NCI-H146 treated with DMSO at 0.1 percent for 48 hours (cell line): ENCODE measurements at regions not wholly inside any gene's neighbourhood (a gene's known extent, or its start where the extent isn't known, plus 50 kb on each side); places are given as distances from the start of the nearest gene placed in this dataset.

ENCODE experiments used
- DNase-seq: peaks from one replicate; lab custom pipeline; 2025; ENCODE audit not compliant: unreplicated experiment; lab: John Stamatoyannopoulos, UW

DNA sequence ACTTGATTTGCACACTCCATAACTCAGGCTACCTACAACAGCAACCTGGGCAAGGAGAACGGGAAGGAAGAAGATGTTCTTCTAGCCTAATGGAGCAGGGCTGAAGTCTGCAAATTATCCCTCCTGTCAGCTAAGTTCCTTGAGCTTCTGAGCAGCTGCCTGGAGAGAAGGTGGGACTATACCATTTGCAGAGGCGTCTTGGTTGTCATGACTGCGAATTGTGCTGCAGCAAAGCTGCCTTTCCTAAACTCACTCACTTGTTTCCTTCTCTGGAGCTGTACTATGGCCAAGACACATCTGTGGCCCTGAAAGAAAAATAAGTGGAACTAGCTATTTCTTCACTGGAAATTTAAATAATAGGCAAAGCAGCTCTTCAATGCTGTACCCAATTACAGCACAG, 682.4 kb upstream of the GRIA3 start:
- DNase-seq = no peak

DNA sequence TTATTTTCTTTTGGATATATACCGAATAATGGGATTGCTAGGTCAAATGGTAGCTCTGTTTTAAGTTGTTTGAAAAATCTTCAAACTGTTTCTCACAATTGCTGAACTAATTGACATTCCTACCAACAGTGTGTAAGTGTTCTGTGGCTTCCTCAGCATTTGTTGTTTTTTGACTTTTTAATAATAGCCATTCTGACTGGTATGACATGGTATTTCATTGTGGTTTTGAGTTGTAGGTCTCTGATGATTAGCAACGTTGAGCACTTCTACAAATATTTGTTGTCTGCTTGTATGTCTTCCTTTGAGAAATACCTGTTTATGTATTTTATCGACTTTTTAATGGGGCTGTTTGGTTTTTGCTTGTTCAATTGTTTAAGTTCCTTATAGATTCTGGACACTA, 680.1 kb upstream of the GRIA3 start:
- DNase-seq = no peak

- no peak for DNase-seq
Measured at GRCh38 chrX:122512561-122513072, 671.5 kb upstream of the GRIA3 start.

DNA sequence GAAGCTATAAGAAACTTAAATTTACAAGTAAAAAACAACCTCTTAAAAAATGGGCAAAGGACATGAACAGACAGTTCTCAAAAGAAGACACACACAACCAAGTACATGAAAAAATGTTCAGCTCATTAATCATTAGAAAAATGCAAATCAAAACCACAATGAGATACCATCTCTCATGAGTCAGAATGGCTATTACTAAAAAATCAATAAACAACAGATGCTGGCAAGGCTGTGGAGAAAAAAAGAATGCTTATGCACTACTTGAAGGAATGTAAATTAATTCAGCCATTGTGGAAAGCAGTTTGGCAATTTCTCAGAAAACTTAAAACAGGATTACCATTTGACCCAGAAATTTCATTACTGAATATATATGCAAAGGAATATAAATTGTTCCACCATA, 666.3 kb upstream of the GRIA3 start:
- no peak for DNase-seq

- DNase-seq = no peak
Measured at GRCh38 chrX:122545778-122546177, 638.3 kb upstream of the GRIA3 start.

GRCh38 chrX:122546269-122546668, 637.8 kb upstream of the GRIA3 start:
- no peak for DNase-seq

DNA sequence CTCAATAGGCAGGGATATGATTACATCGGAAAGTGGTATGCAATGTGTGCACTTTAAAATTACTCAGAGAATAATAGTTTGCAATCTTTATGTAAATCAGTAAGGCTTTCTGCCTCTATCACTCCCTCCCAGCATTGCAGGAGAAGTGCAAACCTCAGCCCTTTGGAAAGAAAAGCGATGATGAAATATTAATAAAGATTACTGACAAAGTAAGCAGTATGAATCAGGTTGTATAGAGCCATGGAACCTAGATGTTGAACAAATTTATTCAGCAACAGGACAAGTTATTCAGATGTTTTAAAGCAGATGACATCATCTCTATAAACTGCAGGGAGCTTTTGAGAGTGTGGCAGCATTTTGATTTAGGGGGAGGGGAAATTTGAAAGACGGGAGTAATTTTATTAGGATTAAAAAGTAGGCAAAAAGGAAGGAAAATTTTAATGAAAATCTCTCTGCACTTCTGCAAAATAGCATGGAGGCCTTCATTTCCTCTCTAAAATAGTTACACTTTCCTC, 631.7 kb upstream of the GRIA3 start:
- no peak for DNase-seq

DNA sequence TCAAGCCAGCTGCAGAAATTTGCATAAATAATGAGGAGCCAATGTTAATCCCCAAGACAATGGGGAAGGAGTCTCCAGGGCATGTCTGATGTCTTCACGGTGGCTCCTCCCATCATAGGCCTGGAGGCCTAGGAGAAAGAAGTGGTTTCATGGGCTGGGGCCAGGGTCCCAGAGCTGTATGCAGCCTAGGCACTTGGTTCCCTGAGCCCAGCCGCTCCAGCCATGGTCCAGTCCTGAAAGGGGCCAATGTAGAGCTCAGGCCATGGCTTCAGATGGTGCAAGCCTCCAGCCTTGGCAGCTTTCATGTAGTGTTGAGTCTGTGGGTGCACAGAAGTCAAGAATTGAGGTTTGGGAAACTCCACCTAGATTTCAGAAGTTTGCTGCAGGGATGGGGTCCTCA, 628.2 kb upstream of the GRIA3 start:
- no peak for DNase-seq

GRCh38 chrX:122565952-122566351, 618.1 kb upstream of the GRIA3 start:
- no peak for DNase-seq

GRCh38 chrX:122566401-122566800, 617.7 kb upstream of the GRIA3 start:
- no peak for DNase-seq

DNA sequence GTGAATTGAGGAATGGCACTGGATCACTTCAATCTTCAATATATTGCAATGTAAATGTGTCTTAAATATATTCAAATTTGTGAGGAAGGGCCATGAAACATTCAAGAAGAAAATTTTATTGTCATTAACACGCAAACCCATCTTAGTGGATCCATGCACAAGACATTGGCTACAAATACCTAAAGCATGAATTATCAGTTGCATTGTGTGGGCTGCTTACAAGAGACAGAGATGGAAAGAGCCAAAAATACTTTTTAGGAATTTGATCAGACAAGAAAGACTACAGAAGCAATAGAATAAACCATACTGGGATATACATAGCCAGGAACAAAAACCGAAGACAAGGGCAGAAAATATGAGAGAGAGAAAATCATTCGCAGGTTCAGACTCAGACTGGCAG, 616.2 kb upstream of the GRIA3 start:
- DNase-seq = no peak

- no peak for DNase-seq
Measured at GRCh38 chrX:122572461-122572860, 611.6 kb upstream of the GRIA3 start.

- no peak for DNase-seq
Measured at GRCh38 chrX:122579036-122579435, 605.0 kb upstream of the GRIA3 start.

DNA sequence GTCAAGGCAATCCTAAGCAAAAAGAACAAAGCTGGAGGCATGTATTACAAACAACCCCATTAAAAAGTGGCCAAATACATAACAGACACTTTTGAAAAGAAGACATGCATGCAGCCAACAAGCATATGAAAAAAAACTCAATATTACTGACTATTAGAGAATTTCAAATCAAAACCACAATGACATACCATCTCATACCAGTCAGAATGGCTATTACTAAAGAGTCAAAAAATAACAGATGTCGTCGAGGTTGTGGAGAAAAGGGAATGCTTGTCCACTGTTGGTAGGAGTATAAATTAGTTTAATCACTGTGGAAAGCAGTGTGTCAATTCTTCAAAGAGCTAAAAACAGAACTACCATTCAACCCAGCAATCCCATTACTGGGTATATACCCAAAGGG, 604.6 kb upstream of the GRIA3 start:
- DNase-seq = no peak

DNA sequence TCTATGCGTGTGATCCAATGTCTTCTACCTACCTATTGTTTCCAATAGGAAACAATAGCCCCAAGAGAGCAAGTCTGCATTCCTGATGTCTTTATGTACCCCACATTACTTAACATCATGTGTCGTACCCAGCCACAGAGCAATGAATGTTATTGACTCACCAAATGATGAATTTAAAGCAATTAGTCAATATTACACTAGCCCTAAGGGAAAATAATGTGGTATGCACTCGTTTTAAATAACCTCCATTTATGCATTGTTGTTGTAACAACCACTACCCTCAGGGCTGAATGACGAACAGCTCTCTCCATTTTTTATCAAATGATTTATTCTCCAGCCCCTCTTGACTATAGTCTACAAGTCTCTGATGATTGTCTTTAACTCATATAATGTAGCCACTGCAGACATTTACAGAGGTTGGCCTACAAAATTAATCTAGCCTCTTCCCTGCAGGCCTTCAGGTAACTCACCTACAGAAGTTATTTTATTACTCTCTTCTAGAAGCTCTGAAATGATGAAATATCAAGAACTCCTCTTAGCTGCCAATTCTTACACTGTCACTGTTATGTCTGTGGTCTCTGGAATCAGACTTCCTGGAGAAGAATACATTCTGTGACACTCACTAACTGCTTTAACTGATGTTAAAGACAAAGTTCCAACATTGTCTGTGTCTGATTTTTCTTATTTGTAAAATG, 601.7 kb upstream of the GRIA3 start:
- DNase-seq = no peak

- no peak for DNase-seq
Measured at GRCh38 chrX:122582975-122583305, 601.1 kb upstream of the GRIA3 start.

DNA sequence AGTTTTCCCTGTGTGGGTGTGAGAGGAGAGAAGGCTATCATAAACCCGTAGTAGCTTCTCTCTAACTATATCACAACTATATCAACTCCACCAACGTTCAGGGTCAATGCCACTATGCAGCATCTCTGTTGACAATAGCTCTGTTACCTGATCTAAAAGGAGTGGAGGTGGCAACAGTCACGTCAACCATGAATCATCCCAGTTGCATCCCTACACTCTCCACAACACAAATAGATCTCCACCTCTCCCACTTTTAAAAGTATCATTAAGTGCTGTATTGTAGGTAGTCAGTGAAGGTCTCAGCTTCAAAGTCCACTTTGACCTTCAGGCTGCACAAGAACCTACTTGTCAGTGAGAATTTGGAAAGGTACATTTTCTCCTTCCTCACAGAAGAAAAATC, 600.5 kb upstream of the GRIA3 start:
- no peak for DNase-seq

DNA sequence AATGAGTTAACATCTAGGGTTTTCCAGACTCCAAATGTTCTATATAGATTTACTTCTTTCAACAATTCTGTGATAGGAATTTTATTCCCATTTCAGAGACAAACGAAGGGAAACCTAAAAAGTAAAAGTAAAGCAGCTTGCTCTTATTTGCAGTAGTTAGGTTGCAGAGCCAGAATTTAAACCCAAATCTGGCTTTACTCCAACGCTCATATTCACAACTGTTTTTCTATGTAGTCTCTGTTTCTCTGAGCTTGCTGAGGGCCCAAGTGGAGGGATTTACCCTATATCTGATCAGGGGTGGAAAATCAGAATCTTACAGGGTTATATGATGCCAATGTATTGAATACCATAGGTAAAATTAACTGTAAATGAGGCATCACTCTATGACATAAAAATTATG, 599.1 kb upstream of the GRIA3 start:
- no peak for DNase-seq

DNA sequence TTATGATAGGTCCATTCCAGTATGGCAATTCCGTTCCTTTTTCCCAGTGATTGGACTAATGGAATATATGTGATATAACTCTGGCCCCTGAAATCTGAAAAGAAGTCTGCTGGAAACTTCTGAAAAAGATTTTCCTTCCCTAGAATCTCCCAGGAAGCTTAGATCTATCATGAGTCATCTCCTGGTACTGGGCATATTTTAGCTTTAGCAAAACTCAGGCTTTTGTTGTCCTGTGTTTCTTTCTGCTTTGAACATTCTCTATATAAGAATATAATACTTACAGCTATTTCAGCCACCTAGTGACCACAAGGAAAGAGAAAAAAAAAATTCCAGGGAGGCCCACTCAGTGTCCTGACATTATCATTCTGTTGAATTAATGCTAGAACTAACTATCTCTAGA, 597.2 kb upstream of the GRIA3 start:
- DNase-seq = no peak

DNA sequence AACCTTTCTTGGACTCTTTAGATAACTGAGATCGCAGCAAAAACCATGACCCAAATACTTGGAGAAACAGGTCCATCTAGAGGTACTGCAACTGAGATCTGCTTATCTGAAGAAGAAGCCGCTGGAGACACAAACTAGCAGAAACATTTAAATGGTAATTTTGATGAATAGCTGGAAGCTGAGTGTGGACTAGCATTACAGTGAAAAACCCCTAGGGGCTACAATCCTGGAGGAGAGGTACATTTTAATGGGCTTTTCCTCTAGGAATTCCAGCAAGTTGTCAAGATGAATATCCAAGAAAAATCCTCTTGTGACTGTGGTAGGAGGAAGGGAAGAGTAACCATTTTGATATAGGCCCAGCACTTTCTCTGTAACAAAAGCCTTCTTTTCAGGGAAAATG, 592.5 kb upstream of the GRIA3 start:
- no peak for DNase-seq

GRCh38 chrX:122596998-122597397, 587.1 kb upstream of the GRIA3 start:
- no peak for DNase-seq

DNA sequence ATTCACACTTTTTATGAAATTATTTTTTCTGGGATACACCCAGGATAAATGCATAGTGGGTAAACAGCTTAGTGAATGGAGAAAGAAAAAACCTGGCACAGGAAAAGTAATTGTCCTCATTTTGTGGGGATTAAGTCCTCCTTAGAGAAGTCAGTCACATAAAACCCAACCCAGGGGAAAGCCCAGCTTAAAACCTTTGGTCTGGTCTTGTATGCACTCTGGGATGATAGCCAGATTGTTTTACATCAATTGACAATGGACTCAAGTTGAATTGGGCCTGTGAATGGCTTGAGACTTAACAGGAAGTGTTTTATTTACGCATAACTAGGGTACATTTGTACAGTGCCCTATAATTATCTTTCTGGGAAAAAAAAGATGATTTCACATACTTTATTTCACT, 561.3 kb upstream of the GRIA3 start:
- DNase-seq = no peak

DNA sequence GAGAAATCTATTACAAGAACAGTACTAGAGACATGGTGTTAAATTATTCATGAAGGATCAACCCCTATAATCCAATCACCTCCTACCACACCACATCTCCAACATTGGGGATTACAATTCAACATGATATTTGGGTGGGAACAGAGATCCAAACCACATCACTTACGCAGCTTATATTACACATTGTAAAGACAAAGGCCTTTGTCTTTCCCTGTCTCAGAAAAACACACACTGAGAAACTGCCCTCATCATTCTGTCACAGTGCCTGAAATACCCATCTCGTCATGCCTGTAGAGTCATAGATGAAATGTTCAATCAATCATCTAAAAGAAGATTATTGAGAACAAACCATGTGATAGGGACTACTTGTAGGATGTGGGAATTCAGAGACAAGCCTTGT, 558.8 kb upstream of the GRIA3 start:
- no peak for DNase-seq
